ENCODE measurements at regions not wholly inside any gene's neighbourhood (a gene's known extent, or its start where the extent isn't known, plus 50 kb on each side); places are given as distances from the start of the nearest gene placed in this dataset.
A peak's percentile ranks its signal among the peaks of the same experiment; 100 is the strongest.

GRCh38 chr6:22727710-22728109 is 158.3 kb downstream of the HDGFL1 start:
- no peak for TF ChIP-seq CTCF (IDR thresholded peaks at IDR 0.05)
- Histone ChIP-seq H3K27ac (no peak overlapping the region), H3K36me3 (no peaks in the 10 kb centered on the region), H3K4me3 (no peak overlapping the region), H3K9me3 (peaks cover 0 to 15% of the 10 kb centered on the region in 2 donors), H3K27me3 (no peaks in the 10 kb centered on the region), H3K4me1 (no peaks in the 10 kb centered on the region)
- DNase-seq (ENCODE audit: low spot score) = no peak

GRCh38 chr6:22732176-22732970 is 163.0 kb downstream of the HDGFL1 start:
- no peak for DNase-seq (ENCODE audit: low spot score)
- Histone ChIP-seq H3K9me3 (no peaks in the 10 kb centered on the region), H3K36me3 (no peaks in the 10 kb centered on the region), H3K27ac (no peak overlapping the region), H3K27me3 (no peaks in the 10 kb centered on the region), H3K4me3 (no peak overlapping the region), H3K4me1 (no peaks in the 10 kb centered on the region)
- TF ChIP-seq CTCF (IDR thresholded peaks at IDR 0.05) = no peak

GRCh38 chr6:22736740-22737139 is 167.4 kb downstream of the HDGFL1 start:
- no peak for DNase-seq (ENCODE audit: low spot score)
- H3K36me3 ChIP-seq = no peaks in the 10 kb centered on the region
- no peak overlapping the region for H3K4me3 ChIP-seq
- H3K27ac ChIP-seq = no peak overlapping the region
- no peaks in the 10 kb centered on the region for H3K4me1 ChIP-seq
- TF ChIP-seq CTCF (IDR thresholded peaks at IDR 0.05) = no peak
- no peaks in the 10 kb centered on the region for H3K27me3 ChIP-seq
- H3K9me3 ChIP-seq = no peaks in the 10 kb centered on the region

GRCh38 chr6:22737331-22737730 is 168.0 kb downstream of the HDGFL1 start:
- TF ChIP-seq CTCF (IDR thresholded peaks at IDR 0.05) = peak; percentile 27 to 70
- Histone ChIP-seq H3K27me3 (no peaks in the 10 kb centered on the region), H3K4me1 (no peaks in the 10 kb centered on the region), H3K27ac (no peak overlapping the region), H3K36me3 (no peaks in the 10 kb centered on the region), H3K9me3 (no peaks in the 10 kb centered on the region), H3K4me3 (no peak overlapping the region)
- peak; percentile 59 for DNase-seq (ENCODE audit: low spot score)

GRCh38 chr6:22738194-22738593 is 168.8 kb downstream of the HDGFL1 start:
- H3K27ac ChIP-seq = no peak overlapping the region
- H3K4me1 ChIP-seq = no peaks in the 10 kb centered on the region
- no peaks in the 10 kb centered on the region for H3K9me3 ChIP-seq
- H3K27me3 ChIP-seq = no peaks in the 10 kb centered on the region
- TF ChIP-seq CTCF (IDR thresholded peaks at IDR 0.05) = no peak
- H3K4me3 ChIP-seq = no peak overlapping the region
- no peak for DNase-seq (ENCODE audit: low spot score)
- no peaks in the 10 kb centered on the region for H3K36me3 ChIP-seq

GRCh38 chr6:22747571-22747970 is 178.2 kb downstream of the HDGFL1 start:
- Histone ChIP-seq H3K27ac (no peak overlapping the region), H3K36me3 (no peaks in the 10 kb centered on the region), H3K9me3 (no peaks in the 10 kb centered on the region), H3K27me3 (no peaks in the 10 kb centered on the region), H3K4me1 (no peaks in the 10 kb centered on the region), H3K4me3 (no peak overlapping the region)
- no peak for DNase-seq (ENCODE audit: low spot score)
- TF ChIP-seq CTCF (IDR thresholded peaks at IDR 0.05) = no peak

Data from right atrium auricular region (tissue), 2 donors.